Activated CD4-positive, alpha-beta T cell treated with anti-CD3 and anti-CD28 coated beads, Interleukin-10, Interleukin-2, amounts not matched to agents 100 ng/mL and 50 ng/mL, durations not matched to agents 16 hours and 8 hours (primary cell): ENCODE measurements at regions not wholly inside any gene's neighbourhood (a gene's known extent, or its start where the extent isn't known, plus 50 kb on each side); places are given as distances from the start of the nearest gene placed in this dataset.
"Not testable (repeated sequence)": the region's sequence is repeated elsewhere in the genome, so short reads cannot be mapped to it uniquely, and the experiment has no call there.

ENCODE experiments used
- DNase-seq: peaks from one replicate; pipeline ENCODE4 v3.0.0-alpha.2; 2020

- DNase-seq = no peak
Measured at GRCh38 chr10:55892276-55892675, 468.8 kb downstream of the ZWINT start.

GRCh38 chr10:55881588-55881987, 479.5 kb downstream of the ZWINT start:
- DNase-seq = no peak

GRCh38 chr10:55873485-55873884, 487.6 kb downstream of the ZWINT start:
- no peak for DNase-seq

GRCh38 chr10:55870186-55870585, 490.9 kb downstream of the ZWINT start:
- no peak for DNase-seq

GRCh38 chr10:55867848-55868247, 493.2 kb downstream of the ZWINT start:
- DNase-seq = no peak

GRCh38 chr10:55858730-55859129, 502.3 kb downstream of the ZWINT start:
- no peak for DNase-seq

- DNase-seq = no peak
Measured at GRCh38 chr10:55852900-55853299, 508.2 kb downstream of the ZWINT start.

- DNase-seq = no peak
Measured at GRCh38 chr10:55837273-55837672, 523.8 kb downstream of the ZWINT start.

GRCh38 chr10:55822096-55822495, 539.0 kb downstream of the ZWINT start:
- DNase-seq = no peak

- DNase-seq = no peak
Measured at GRCh38 chr10:55820478-55820877, 540.6 kb downstream of the ZWINT start.

GRCh38 chr10:55820071-55820470, 541.0 kb downstream of the ZWINT start:
- no peak for DNase-seq

GRCh38 chr10:55813451-55814170, 547.4 kb downstream of the ZWINT start:
- no peak for DNase-seq

- no peak for DNase-seq
Measured at GRCh38 chr10:55803055-55803454, 558.0 kb downstream of the ZWINT start.

GRCh38 chr10:55801353-55801661, 559.8 kb downstream of the ZWINT start:
- no peak for DNase-seq

- no peak for DNase-seq
Measured at GRCh38 chr10:55800602-55801352, 560.3 kb downstream of the ZWINT start.

GRCh38 chr10:55793024-55793423, 568.0 kb downstream of the ZWINT start:
- DNase-seq = no peak

- not testable (repeated sequence) for DNase-seq
Measured at GRCh38 chr10:55790276-55790675, 570.8 kb downstream of the ZWINT start.

GRCh38 chr10:55786461-55787050, 574.5 kb downstream of the ZWINT start:
- no peak for DNase-seq

GRCh38 chr10:55782181-55782580, 578.9 kb downstream of the ZWINT start:
- DNase-seq = no peak

GRCh38 chr10:55766212-55766611, 594.8 kb downstream of the ZWINT start:
- DNase-seq = no peak

GRCh38 chr10:55750458-55750857, 610.6 kb downstream of the ZWINT start:
- DNase-seq = no peak

- DNase-seq = no peak
Measured at GRCh38 chr10:55747244-55747643, 613.8 kb downstream of the ZWINT start.

- DNase-seq = no peak
Measured at GRCh38 chr10:55746002-55746401, 615.1 kb downstream of the ZWINT start.

GRCh38 chr10:55742487-55742886, 618.6 kb downstream of the ZWINT start:
- DNase-seq = no peak
